ENCODE measurements at regions not wholly inside any gene's neighbourhood (a gene's known extent, or its start where the extent isn't known, plus 50 kb on each side); places are given as distances from the start of the nearest gene placed in this dataset.

DNA sequence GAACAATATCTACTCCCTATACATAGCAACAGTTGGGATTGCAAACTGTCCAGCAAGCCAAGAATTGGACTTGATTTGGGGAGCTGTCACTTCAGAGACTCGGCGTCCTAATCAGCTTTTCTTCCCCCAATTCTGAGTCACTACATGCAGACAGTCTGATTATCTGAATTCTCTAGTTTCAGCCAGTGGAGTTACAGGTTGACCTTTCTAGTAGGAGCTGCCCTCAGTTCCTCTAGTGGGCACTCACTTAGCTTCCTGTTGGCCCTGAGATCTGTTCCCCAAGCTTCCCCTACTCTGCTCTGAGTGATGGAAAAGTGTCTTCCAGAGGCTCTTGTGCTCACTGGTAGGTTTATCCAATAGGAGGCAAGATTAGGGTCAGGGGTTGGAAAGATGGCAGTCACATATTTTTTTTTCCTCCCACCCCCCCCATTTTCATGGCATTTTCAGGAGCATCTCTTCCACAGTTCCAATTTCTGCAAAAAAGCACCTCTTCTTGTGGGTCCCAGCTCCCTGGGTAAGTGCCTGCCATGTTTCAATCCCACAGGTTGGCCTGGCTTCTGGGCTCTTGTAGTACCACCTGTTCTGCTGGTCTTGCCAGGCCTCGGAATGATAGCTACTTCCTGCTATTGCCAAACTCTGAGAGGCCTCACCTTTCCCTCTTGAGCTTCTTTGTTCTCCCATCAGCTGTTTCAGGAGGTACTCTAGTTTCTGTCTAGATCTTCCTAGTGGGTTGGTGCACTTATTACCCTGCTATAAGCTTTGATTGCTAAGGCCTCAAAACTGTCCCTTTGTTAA is 182.2 kb downstream of the RAP2B start:
- Histone ChIP-seq H2AFZ (ENCODE audit: low read depth, low read length) (no peak overlapping the region), H3K4me1 (ENCODE audit: control insufficient read depth, extremely low read depth, insufficient read depth, low read length) (no peaks in the 10 kb centered on the region), H3K27ac (ENCODE audit: insufficient read depth, low read depth, low read length) (no peak overlapping the region), H3K4me2 (ENCODE audit: insufficient read depth, low read length) (no peak overlapping the region), H3K9ac (replicated peaks; ENCODE audit: extremely low read depth, insufficient read depth, low read length) (no peak overlapping the region), H3K9me1 (replicated peaks; ENCODE audit: control insufficient read depth, extremely low read depth, insufficient read depth, low read length) (no peaks in the 10 kb centered on the region), H3K79me2 (ENCODE audit: control insufficient read depth, insufficient read depth, low read length) (no peaks in the 10 kb centered on the region), H3K4me3 (replicated peaks in 1 of 3; ENCODE audit: insufficient read depth in 1 of 3, low read depth in 1 of 3, low read length in 3 of 3) (no peak overlapping the region), H4K20me1 (replicated peaks; ENCODE audit: control insufficient read depth, extremely low read depth, insufficient read depth, low read length) (no peaks in the 10 kb centered on the region), H3K9me3 (replicated peaks; ENCODE audit: control insufficient read depth, insufficient read depth, low read length) (no peaks in the 10 kb centered on the region), H3K27me3 (ENCODE audit: control insufficient read depth in 2 of 2, insufficient read depth in 2 of 2, low read length in 2 of 2) (no peaks in the 10 kb centered on the region), H3K36me3 (ENCODE audit: control insufficient read depth in 2 of 2, extremely low read depth in 1 of 2, insufficient read depth in 2 of 2, low read length in 2 of 2) (no peaks in the 10 kb centered on the region)
- dilution Hi-C loops (cut with MboI; ENCODE audit: extremely low pct_ligation_motif_present, low sequenced_read_pairs): no loop called here
- ChIA-PET POLR2A (interaction anchor here (0.6 kb wide), 1 partner anchor 16 kb away, joined by 4 read pairs; no protein-coding TSS in a partner anchor), CTCF (no interaction called here)
- FAIRE-seq: no peak
- no peak for DNase-seq (ENCODE audit: low read depth, low spot score)
- intact Hi-C loops (cut with micrococcal nuclease): no loop called here
- BruUV-seq (replicated peaks): no TSS peak
- TF ChIP-seq MAX (IDR thresholded peaks at IDR 0.05; ENCODE audit: insufficient read depth, insufficient read length): no peak

- Histone ChIP-seq H3K79me2 (ENCODE audit: control insufficient read depth, insufficient read depth, low read length) (no peaks in the 10 kb centered on the region), H3K4me2 (ENCODE audit: insufficient read depth, low read length) (no peak overlapping the region), H3K9me1 (replicated peaks; ENCODE audit: control insufficient read depth, extremely low read depth, insufficient read depth, low read length) (no peaks in the 10 kb centered on the region), H3K4me3 (replicated peaks in 1 of 3; ENCODE audit: insufficient read depth in 1 of 3, low read depth in 1 of 3, low read length in 3 of 3) (no peak overlapping the region), H3K27me3 (ENCODE audit: control insufficient read depth in 2 of 2, insufficient read depth in 2 of 2, low read length in 2 of 2) (no peaks in the 10 kb centered on the region), H4K20me1 (replicated peaks; ENCODE audit: control insufficient read depth, extremely low read depth, insufficient read depth, low read length) (no peaks in the 10 kb centered on the region), H3K27ac (ENCODE audit: insufficient read depth, low read depth, low read length) (no peak overlapping the region), H3K9ac (replicated peaks; ENCODE audit: extremely low read depth, insufficient read depth, low read length) (no peak overlapping the region), H2AFZ (ENCODE audit: low read depth, low read length) (no peak overlapping the region), H3K4me1 (ENCODE audit: control insufficient read depth, extremely low read depth, insufficient read depth, low read length) (no peaks in the 10 kb centered on the region), H3K9me3 (replicated peaks; ENCODE audit: control insufficient read depth, insufficient read depth, low read length) (no peaks in the 10 kb centered on the region), H3K36me3 (ENCODE audit: control insufficient read depth in 2 of 2, extremely low read depth in 1 of 2, insufficient read depth in 2 of 2, low read length in 2 of 2) (no peaks in the 10 kb centered on the region)
- TF ChIP-seq POLR2A (IDR thresholded peaks at IDR 0.05; ENCODE audit: low read depth, low read length) (no peak), FOS (IDR thresholded peaks at IDR 0.05; ENCODE audit: borderline replicate concordance, insufficient read depth, low read length) (no peak), POLR2AphosphoS5 (IDR thresholded peaks at IDR 0.05; ENCODE audit: insufficient read depth, low read depth, low read length) (no peak), EZH2 (IDR thresholded peaks at IDR 0.05; ENCODE audit: borderline replicate concordance, low read depth, low read length, severe bottlenecking) (no peak)
- ChIA-PET POLR2A (no interaction called here), CTCF (no interaction called here)
- intact Hi-C loops (cut with micrococcal nuclease): no loop called here
- BruUV-seq (replicated peaks): no TSS peak
- dilution Hi-C loops (cut with MboI; ENCODE audit: extremely low pct_ligation_motif_present, low sequenced_read_pairs): no loop called here
- FAIRE-seq: no peak
- DNase-seq (ENCODE audit: low read depth, low spot score): no peak
Measured at GRCh38 chr3:153348457-153349107, 186.6 kb downstream of the RAP2B start.
